ENCODE measurements at regions not wholly inside any gene's neighbourhood (a gene's known extent, or its start where the extent isn't known, plus 50 kb on each side); places are given as distances from the start of the nearest gene placed in this dataset.

GRCh38 chr13:53422415-53422814 lies 393.8 kb downstream of the OLFM4 start:
- no peaks in the 10 kb centered on the region for H3K4me1 ChIP-seq
- H3K9me3 ChIP-seq = no peaks in the 10 kb centered on the region
- no peaks in the 10 kb centered on the region for H3K27me3 ChIP-seq
- no peak for DNase-seq
- intact Hi-C loops (cut with DNase I) = no loop called here
- no peak for TF ChIP-seq POLR2A (IDR thresholded peaks at IDR 0.05)
- TF ChIP-seq, protein P1, sequence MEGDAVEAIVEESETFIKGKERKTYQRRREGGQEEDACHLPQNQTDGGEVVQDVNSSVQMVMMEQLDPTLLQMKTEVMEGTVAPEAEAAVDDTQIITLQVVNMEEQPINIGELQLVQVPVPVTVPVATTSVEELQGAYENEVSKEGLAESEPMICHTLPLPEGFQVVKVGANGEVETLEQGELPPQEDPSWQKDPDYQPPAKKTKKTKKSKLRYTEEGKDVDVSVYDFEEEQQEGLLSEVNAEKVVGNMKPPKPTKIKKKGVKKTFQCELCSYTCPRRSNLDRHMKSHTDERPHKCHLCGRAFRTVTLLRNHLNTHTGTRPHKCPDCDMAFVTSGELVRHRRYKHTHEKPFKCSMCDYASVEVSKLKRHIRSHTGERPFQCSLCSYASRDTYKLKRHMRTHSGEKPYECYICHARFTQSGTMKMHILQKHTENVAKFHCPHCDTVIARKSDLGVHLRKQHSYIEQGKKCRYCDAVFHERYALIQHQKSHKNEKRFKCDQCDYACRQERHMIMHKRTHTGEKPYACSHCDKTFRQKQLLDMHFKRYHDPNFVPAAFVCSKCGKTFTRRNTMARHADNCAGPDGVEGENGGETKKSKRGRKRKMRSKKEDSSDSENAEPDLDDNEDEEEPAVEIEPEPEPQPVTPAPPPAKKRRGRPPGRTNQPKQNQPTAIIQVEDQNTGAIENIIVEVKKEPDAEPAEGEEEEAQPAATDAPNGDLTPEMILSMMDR (IDR thresholded peaks at IDR 0.05) = no peak
- WGBS, 2 donors = 71 to 84% methylated on average over 1 of the region's 1 CpG
- H3K4me3 ChIP-seq = no peak overlapping the region
- H3K36me3 ChIP-seq = no peaks in the 10 kb centered on the region
- no peak overlapping the region for H3K27ac ChIP-seq

DNA sequence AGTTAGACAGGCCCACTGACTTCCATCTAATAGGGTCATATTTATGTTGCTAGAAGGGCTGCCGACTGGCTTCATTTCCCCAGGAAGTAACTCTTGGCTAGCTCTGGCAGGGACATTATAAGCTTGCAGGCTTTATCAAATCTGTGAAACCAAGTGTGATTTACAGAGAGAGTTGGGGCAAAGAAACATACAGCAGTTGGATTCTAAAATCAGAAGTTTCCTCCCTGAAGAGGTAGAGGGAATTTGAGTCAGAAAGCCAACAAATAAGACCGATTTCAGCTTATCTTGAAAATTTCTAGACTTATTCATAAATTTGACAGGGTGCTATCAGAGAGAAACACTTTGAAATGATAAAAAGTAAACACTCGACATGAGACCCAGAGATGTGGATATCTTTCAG lies 407.8 kb downstream of the OLFM4 start:
- intact Hi-C loops (cut with DNase I) = no loop called here

DNA sequence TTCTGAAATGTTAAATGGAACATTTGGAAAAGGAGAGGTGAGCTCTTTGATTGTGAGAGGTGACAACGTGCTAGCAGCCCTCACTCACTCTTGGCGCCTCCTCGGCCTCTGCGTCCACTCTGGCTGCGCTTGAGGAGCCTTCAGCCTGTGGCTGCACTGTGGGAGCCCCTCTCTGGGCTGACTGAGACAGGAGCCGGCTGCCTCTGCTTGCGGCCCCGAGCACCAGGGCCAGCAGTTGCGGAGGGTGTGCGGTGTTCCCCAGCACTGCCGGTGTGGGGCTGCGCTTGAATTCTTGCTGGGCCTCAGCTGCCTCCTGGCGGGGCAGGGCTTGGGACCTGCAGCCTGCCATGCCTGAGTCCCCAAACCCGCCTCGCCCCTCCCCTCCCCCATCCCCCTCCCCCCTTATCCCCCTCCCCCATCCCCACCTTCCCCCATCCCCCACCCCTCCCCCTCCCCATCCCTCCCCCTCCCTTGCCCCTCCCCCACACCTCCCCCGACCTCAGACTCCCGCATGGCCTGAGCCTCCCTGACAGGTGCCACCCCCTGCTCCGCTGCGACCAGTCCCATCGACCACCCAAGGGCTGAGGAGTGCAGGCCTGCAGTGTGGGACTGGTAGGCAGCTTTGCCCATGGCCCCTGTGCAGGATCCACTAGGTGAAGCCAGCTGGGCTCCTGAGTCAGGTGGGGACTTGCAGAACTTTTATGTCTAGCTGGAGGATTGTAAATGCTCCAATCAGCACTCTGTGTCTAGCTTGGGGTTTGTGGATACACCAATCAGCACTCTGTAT lies 411.0 kb downstream of the OLFM4 start:
- Histone ChIP-seq H3K27ac (no peak overlapping the region), H3K4me1 (no peaks in the 10 kb centered on the region), H3K9me3 (peaks cover 0 to 4% (median 0%) of the 10 kb centered on the region in 3 donors), H3K27me3 (no peaks in the 10 kb centered on the region), H3K36me3 (no peaks in the 10 kb centered on the region), H3K4me3 (no peak overlapping the region)
- intact Hi-C loops (cut with DNase I) = no loop called here
- WGBS, 2 donors = 90 to 92% methylated on average over 11 to 13 of the region's 20 CpGs
- TF ChIP-seq POLR2A (IDR thresholded peaks at IDR 0.05) = no peak
- TF ChIP-seq, protein P1 (IDR thresholded peaks at IDR 0.05) = no peak
- no peak for DNase-seq

More for the DNA sequence above, 407.8 kb downstream of the OLFM4 start:
- H3K4me1 ChIP-seq = no peaks in the 10 kb centered on the region
- H3K36me3 ChIP-seq = no peaks in the 10 kb centered on the region
- WGBS, 2 donors = 35 to 42% methylated on average over 3 of the region's 3 CpGs
- peaks cover 0 to 4% (median 0%) of the 10 kb centered on the region in 3 donors for H3K9me3 ChIP-seq
- no peaks in the 10 kb centered on the region for H3K27me3 ChIP-seq
- no peak for DNase-seq
- TF ChIP-seq, protein P1 (IDR thresholded peaks at IDR 0.05) = no peak
- TF ChIP-seq POLR2A (IDR thresholded peaks at IDR 0.05) = no peak
- H3K27ac ChIP-seq = no peak overlapping the region
- no peak overlapping the region for H3K4me3 ChIP-seq

DNA sequence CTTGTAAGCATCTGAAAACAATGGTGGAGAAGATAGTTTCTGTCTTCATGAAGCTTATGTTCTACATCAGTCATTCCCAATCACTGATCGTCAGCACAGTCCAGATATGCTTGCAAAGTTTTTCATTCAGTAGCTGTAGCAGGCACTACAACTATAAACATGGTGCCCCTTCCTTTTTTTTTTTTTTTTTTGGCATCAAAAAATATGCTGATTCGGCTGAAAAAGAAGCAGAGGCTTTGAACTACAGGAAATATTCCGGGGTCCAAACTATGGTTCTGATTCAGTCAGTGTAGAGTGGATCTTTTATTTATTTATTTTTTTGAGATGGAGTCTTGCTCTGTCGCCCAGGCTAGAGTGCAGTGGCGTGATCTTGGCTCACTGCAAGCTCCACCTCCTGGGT lies 414.4 kb downstream of the OLFM4 start:
- no peaks in the 10 kb centered on the region for H3K27me3 ChIP-seq
- intact Hi-C loops (cut with DNase I) = no loop called here
- no peaks in the 10 kb centered on the region for H3K36me3 ChIP-seq
- WGBS, 2 donors = 74 to 86% methylated on average over 4 to 5 of the region's 5 CpGs
- no peak for DNase-seq
- H3K27ac ChIP-seq = no peak overlapping the region
- H3K9me3 ChIP-seq = peaks cover 0 to 4% (median 0%) of the 10 kb centered on the region in 3 donors
- H3K4me3 ChIP-seq = no peak overlapping the region
- H3K4me1 ChIP-seq = no peaks in the 10 kb centered on the region
- TF ChIP-seq, protein P1 (IDR thresholded peaks at IDR 0.05) = no peak
- TF ChIP-seq POLR2A (IDR thresholded peaks at IDR 0.05) = no peak

- 33 to 53% methylated on average over 1 of the region's 1 CpG for WGBS, 2 donors
- peaks cover 0 to 4% (median 2%) of the 10 kb centered on the region in 3 donors for H3K9me3 ChIP-seq
- DNase-seq = no peak
- no peak for TF ChIP-seq POLR2A (IDR thresholded peaks at IDR 0.05)
- TF ChIP-seq, protein P1 (IDR thresholded peaks at IDR 0.05) = no peak
- no peaks in the 10 kb centered on the region for H3K4me1 ChIP-seq
- intact Hi-C loops (cut with DNase I) = no loop called here
- H3K27ac ChIP-seq = no peak overlapping the region
- H3K27me3 ChIP-seq = no peaks in the 10 kb centered on the region
- no peak overlapping the region for H3K4me3 ChIP-seq
- no peaks in the 10 kb centered on the region for H3K36me3 ChIP-seq
Observed at GRCh38 chr13:53445686-53446085, 417.1 kb downstream of the OLFM4 start.

All from esophagus squamous epithelium (tissue), 5 donors.